ENCODE measurements at regions not wholly inside any gene's neighbourhood (a gene's known extent, or its start where the extent isn't known, plus 50 kb on each side); places are given as distances from the start of the nearest gene placed in this dataset.
A peak's percentile ranks its signal among the peaks of the same experiment; 100 is the strongest.
"Not testable (repeated sequence)": the region's sequence is repeated elsewhere in the genome, so short reads cannot be mapped to it uniquely, and the experiment has no call there.

GRCh38 chr2:18267501-18267900 lies 293.0 kb downstream of the RDH14 start:
- no peak for DNase-seq (ENCODE audit: low spot score)
- TF ChIP-seq, protein P1, sequence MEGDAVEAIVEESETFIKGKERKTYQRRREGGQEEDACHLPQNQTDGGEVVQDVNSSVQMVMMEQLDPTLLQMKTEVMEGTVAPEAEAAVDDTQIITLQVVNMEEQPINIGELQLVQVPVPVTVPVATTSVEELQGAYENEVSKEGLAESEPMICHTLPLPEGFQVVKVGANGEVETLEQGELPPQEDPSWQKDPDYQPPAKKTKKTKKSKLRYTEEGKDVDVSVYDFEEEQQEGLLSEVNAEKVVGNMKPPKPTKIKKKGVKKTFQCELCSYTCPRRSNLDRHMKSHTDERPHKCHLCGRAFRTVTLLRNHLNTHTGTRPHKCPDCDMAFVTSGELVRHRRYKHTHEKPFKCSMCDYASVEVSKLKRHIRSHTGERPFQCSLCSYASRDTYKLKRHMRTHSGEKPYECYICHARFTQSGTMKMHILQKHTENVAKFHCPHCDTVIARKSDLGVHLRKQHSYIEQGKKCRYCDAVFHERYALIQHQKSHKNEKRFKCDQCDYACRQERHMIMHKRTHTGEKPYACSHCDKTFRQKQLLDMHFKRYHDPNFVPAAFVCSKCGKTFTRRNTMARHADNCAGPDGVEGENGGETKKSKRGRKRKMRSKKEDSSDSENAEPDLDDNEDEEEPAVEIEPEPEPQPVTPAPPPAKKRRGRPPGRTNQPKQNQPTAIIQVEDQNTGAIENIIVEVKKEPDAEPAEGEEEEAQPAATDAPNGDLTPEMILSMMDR (IDR thresholded peaks at IDR 0.05; ENCODE audit: extremely low read depth, missing control alignments): no peak

DNA sequence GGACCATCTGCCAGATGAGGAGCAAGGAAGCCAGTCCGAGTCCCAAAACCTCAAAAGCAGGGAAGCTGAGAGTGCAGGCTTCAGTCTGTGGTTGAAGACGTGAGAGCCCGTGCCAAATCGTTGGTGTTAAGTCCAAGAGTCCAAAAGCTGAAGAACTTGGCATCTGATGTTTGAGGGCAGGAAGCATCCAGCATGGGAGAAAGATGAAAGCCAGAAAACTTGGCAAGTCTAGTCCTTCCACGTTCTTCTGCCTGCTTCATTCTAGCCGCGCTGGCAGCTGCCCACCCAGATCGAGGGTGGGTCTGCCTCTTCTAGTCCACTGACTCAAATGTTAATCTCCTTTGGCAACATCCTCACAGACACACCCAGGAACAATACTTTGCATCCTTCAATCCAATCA lies 293.8 kb downstream of the RDH14 start:
- not testable (repeated sequence) for DNase-seq (ENCODE audit: low spot score)

- DNase-seq (ENCODE audit: low spot score): peak; percentile 9
- TF ChIP-seq, protein P1 (IDR thresholded peaks at IDR 0.05; ENCODE audit: extremely low read depth, missing control alignments): no peak
Observed at GRCh38 chr2:18265614-18266586, 294.6 kb downstream of the RDH14 start.

DNA sequence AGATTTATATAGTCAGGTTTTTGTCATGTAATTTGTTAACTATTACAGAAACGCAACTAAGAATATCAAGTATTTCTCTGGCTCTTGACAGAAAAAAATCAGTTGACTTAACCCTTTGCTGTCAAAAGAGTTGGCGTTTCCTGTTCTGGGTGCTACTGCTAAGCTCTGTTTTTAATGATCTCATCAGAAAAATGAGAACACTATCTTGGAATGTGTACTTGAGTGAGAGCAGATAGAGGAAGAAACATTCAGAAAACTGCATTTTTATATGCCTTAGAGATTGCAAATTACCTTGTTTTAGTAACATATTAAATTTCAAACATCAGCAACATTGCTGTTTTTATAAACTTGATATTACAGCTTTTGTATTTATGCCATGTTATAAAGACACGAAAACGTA lies 297.9 kb downstream of the RDH14 start:
- TF ChIP-seq, protein P1 (IDR thresholded peaks at IDR 0.05; ENCODE audit: extremely low read depth, missing control alignments): no peak
- no peak for DNase-seq (ENCODE audit: low spot score)

DNA sequence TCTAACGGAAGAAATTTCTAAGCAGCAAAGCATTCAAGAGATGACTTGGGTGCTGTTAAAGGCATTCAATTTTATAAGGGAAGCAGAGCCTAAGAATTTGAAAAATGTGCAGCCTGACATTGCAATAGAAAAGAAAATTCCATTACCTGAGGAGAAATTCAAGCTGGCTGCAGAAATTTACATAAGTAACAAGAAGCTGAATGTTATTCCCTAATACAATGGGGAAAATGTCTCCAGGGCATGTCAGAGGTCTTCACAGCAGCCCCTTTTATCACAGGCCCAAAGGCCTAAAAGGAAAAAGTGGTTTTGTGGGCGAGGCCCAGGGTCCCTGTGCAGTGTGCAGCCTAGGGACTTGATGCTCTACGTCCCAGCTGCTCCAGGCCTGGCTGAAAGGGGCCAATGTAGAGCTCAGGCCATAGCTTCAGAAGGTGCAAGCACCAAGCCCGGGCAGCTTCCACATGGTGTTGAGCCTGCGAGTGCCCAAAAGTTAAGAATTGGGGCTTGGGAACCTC lies 306.7 kb downstream of the RDH14 start:
- TF ChIP-seq, protein P1 (IDR thresholded peaks at IDR 0.05; ENCODE audit: extremely low read depth, missing control alignments): no peak
- DNase-seq (ENCODE audit: low spot score): no peak

- no peak for DNase-seq (ENCODE audit: low spot score)
- TF ChIP-seq, protein P1 (IDR thresholded peaks at IDR 0.05; ENCODE audit: extremely low read depth, missing control alignments): no peak
Observed at GRCh38 chr2:18251486-18251885, 309.0 kb downstream of the RDH14 start.

DNA sequence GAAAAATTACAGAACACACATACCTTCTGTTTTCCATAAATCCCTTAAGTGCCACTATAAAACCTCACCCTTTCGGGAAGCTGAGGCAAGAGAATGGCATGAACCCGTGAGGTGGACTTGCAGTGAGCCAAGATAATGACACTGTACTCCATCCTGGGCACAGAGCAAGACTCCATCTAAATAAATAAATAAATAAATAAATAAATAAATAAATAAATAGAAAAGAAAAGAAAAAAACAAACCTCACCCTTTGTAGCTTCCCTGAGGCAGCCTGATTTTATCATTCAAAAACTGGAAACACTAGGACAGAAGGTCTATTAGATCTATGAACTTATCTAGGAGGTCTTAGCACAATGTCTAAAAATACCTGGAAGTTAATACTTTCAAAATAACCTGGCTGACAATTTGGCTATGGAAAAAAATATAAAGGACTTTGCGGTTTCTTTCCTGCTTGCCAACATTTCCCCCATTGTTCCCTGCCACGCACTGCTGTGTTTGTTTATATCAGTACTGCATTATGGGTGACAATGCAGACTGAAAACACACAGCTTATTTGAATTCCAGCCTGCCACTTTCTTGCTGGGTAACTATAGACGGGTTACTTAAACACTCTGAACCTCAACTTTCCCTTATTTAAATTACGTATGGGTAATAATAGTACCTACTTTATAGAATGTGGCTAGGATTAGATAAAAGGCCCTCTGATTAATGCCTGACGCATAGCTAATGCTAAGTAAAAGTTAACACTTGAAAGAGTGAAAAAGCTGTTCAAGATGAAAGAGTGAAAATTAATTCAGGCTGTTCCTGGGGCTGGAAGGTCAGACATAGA lies 313.0 kb downstream of the RDH14 start:
- no peak for DNase-seq (ENCODE audit: low spot score)
- TF ChIP-seq, protein P1 (IDR thresholded peaks at IDR 0.05; ENCODE audit: extremely low read depth, missing control alignments): no peak

Measured in GM20000 (cell line).